GM12878 (cell line): ENCODE measurements at regions not wholly inside any gene's neighbourhood (a gene's known extent, or its start where the extent isn't known, plus 50 kb on each side); places are given as distances from the start of the nearest gene placed in this dataset.

ENCODE experiments used
- ATAC-seq: fragments of 200-7000 bp; cut with Tn5 transposase; 3 replicates; pipeline ENCODE4 v1.9.1; 2020; ENCODE audit warnings: mild to moderate bottlenecking, moderate library complexity
- BruUV-seq: library from RNA; stranded (reverse); fragments of 400-500 nt; replicated peaks from 2 replicates; lab custom pipeline; 2021; lab: Mats Ljungman, UMichigan
- CTCF ChIA-PET: fragments of 300-600 bp; sonication (Branson Sonifier 250); formaldehyde crosslinking; extraction: SDS; loops from one replicate; lab custom pipeline; 2021; ENCODE audit warnings: inconsistent platforms; lab: Yijun Ruan, JAX
- POLR2A ChIA-PET: fragments of 350-600 bp; formaldehyde crosslinking; extraction: SDS; loops from one replicate; lab custom pipeline; 2021; ENCODE audit warnings: inconsistent platforms; lab: Charles Lee
- RAD21 ChIA-PET: fragments of 300-600 bp; sonication (Branson Sonifier 250); formaldehyde crosslinking; loops from one replicate; lab custom pipeline; 2023; ENCODE audit warnings: antibody characterized with exemption; ENCODE audit not compliant: unreplicated experiment; lab: Charles Lee
- SMC1A ChIA-PET: fragments of 300-600 bp; sonication (Branson Sonifier 250); formaldehyde crosslinking; loops from one replicate; lab custom pipeline; 2023; ENCODE audit not compliant: unreplicated experiment, uncharacterized antibody; lab: Charles Lee
- DNase-seq: peaks from one replicate; pipeline ENCODE4 v3.0.0-alpha.2; 2011; ENCODE audit warnings: low read depth, low spot score
- FAIRE-seq: peaks from 3 replicates; lab custom pipeline; 2011; peaks lifted over from hg19 to GRCh38; lab: Jason Lieb, UNC
- H2AFZ ChIP-seq: 2 replicates; pipeline ENCODE4 v1.6.0; 2011; ENCODE audit warnings: low read depth, low read length, control low read depth; ENCODE audit not compliant: control insufficient read depth
- H3K27ac ChIP-seq: 2 replicates; pipeline ENCODE4 v1.5.1; 2011; ENCODE audit warnings: control low read depth; ENCODE audit not compliant: control insufficient read depth, insufficient read depth
- H3K27me3 ChIP-seq, 2 experiments: replicated peaks in 1 of 2; 2 replicates each; pipeline versions ENCODE4 v1.6.0 to v1.6.1; 2011; ENCODE audit warnings: low read length in 1 of 2; ENCODE audit not compliant: control insufficient read depth in 2 of 2, insufficient read depth in 2 of 2
- H3K36me3 ChIP-seq, 2 experiments: 2 replicates each; pipeline ENCODE4 v1.5.1; 2011; ENCODE audit warnings: low read length in 1 of 2; ENCODE audit not compliant: control insufficient read depth in 2 of 2, insufficient read depth in 2 of 2
- H3K4me1 ChIP-seq: 2 replicates; pipeline ENCODE4 v1.6.1; 2011; ENCODE audit warnings: mild to moderate bottlenecking, low read length, moderate library complexity, mixed read lengths; ENCODE audit not compliant: control insufficient read depth, insufficient read depth
- H3K4me2 ChIP-seq: 2 replicates; pipeline ENCODE4 v1.6.0; 2011; ENCODE audit warnings: control low read depth; ENCODE audit not compliant: control insufficient read depth, insufficient read depth
- H3K4me3 ChIP-seq: fragments of 200-600 bp; sonication (generic); 2 replicates; pipeline ENCODE4 v1.5.1; 2016
- H3K79me2 ChIP-seq: 2 replicates; pipeline ENCODE4 v1.6.0; 2011; ENCODE audit warnings: low read length; ENCODE audit not compliant: control insufficient read depth, insufficient read depth
- H3K9ac ChIP-seq: 2 replicates; pipeline ENCODE4 v1.8.0; 2011; ENCODE audit warnings: low read length, control low read depth, mixed read lengths; ENCODE audit not compliant: control insufficient read depth, insufficient read depth
- H3K9me3 ChIP-seq: replicated peaks from 3 replicates; pipeline ENCODE4 v1.5.1; 2011; ENCODE audit warnings: mild to moderate bottlenecking, low read length; ENCODE audit not compliant: control insufficient read depth, insufficient read depth
- H4K20me1 ChIP-seq: 2 replicates; pipeline ENCODE4 v1.6.0; 2011; ENCODE audit not compliant: control insufficient read depth, insufficient read depth
- BRCA1 ChIP-seq: IDR thresholded peaks from 2 replicates; pipeline ENCODE4 v1.6.1; 2011; ENCODE audit warnings: low read depth, low read length, improper control_type of control experiment
- EZH2 ChIP-seq: IDR thresholded peaks from 2 replicates; pipeline ENCODE4 v1.6.1; 2012; ENCODE audit warnings: low read depth, mild to moderate bottlenecking, control low read depth, inconsistent platforms, low read length, borderline replicate concordance; ENCODE audit not compliant: control insufficient read depth
- NFYA ChIP-seq: IDR thresholded peaks from 2 replicates; pipeline ENCODE4 v1.6.1; 2011; ENCODE audit warnings: low read depth, mild to moderate bottlenecking, low read length, improper control_type of control experiment, borderline replicate concordance
- NFYB ChIP-seq: IDR thresholded peaks from 2 replicates; pipeline ENCODE4 v1.6.1; 2011; ENCODE audit warnings: low read depth, mild to moderate bottlenecking, low read length, improper control_type of control experiment, moderate library complexity; ENCODE audit not compliant: insufficient read depth
- SPI1 ChIP-seq: IDR thresholded peaks from 2 replicates; pipeline ENCODE4 v1.6.1; 2011; ENCODE audit warnings: low read depth, mild to moderate bottlenecking, low read length, moderate library complexity, borderline replicate concordance; ENCODE audit not compliant: insufficient read depth
- STAT3 ChIP-seq: IDR thresholded peaks from 2 replicates; pipeline ENCODE4 v1.6.1; 2011; ENCODE audit warnings: low read depth, low read length, improper control_type of control experiment
- ZBED1 ChIP-seq: IDR thresholded peaks from 2 replicates; pipeline ENCODE4 v1.6.1; 2016; ENCODE audit warnings: borderline replicate concordance
- WGBS: methylation state at CpG from one replicate; pipeline ENCODE4 v1.1.6; 2016; ENCODE audit warnings: low lambda C conversion rate; ENCODE audit not compliant: insufficient replicate concordance, insufficient coverage; ENCODE audit errors: missing lambda C conversion rate; 5-methylcytosine and 5-hydroxymethylcytosine counted together
- in situ Hi-C: fragments of 300-500 bp; cut with MboI; formaldehyde crosslinking; loops from 9 replicates; pipeline ENCODE4 v1.14.3; 2018; ENCODE audit warnings: mixed read lengths
- intact Hi-C: fragments of 100-400 bp; cut with micrococcal nuclease; formaldehyde crosslinking; loops from one replicate; pipeline ENCODE4 v1.14.2; 2022; ENCODE audit not compliant: unreplicated experiment

GRCh38 chr4:155430895-155431795 lies 54.4 kb upstream of the MAP9 start:
- ChIA-PET SMC1A (interaction anchor here (1.2 kb wide), 1 partner anchor 15 kb away, joined by 3 read pairs; no protein-coding TSS in a partner anchor), CTCF (interaction anchor here (1.1 to 1.8 kb wide), 6 partner anchors 8 to 415 kb away, joined by 3 to 8 read pairs (median 3); no protein-coding TSS in a partner anchor), RAD21 (no interaction called here), POLR2A (interaction anchor here (1.0 kb wide), 1 partner anchor 15 kb away, joined by 3 read pairs; no protein-coding TSS in a partner anchor)
- no peak for ATAC-seq
- Histone ChIP-seq H4K20me1 (no peaks in the 10 kb centered on the region), H3K9ac (no peak overlapping the region), H3K4me2 (no peak overlapping the region), H3K79me2 (no peaks in the 10 kb centered on the region), H3K27me3 (no peaks in the 10 kb centered on the region), H3K27ac (no peak overlapping the region), H2AFZ (no peak overlapping the region), H3K4me3 (no peak overlapping the region), H3K9me3 (no peaks in the 10 kb centered on the region), H3K36me3 (no peaks in the 10 kb centered on the region), H3K4me1 (no peaks in the 10 kb centered on the region)
- intact Hi-C loops, result no loop called here
- no peak for DNase-seq
- no peak for TF ChIP-seq NFYA
- TF ChIP-seq SPI1, result no peak
- no peak for TF ChIP-seq STAT3
- no peak for TF ChIP-seq BRCA1
- TF ChIP-seq NFYB, result no peak
- in situ Hi-C loops, result no loop called here
- FAIRE-seq, result no peak
- BruUV-seq, result no TSS peak
- 4% methylated on average over 2 of the region's 2 CpGs for WGBS

GRCh38 chr4:155428128-155428527 lies 51.4 kb upstream of the MAP9 start:
- CTCF ChIA-PET, result interaction anchor here (1.0 kb wide), 1 partner anchor 16 kb away, joined by 3 read pairs; no protein-coding TSS in a partner anchor
- no peaks in the 10 kb centered on the region for H3K9me3 ChIP-seq
- no peak overlapping the region for H3K9ac ChIP-seq
- TF ChIP-seq EZH2 (no peak), ZBED1 (no peak)
- no peaks in the 10 kb centered on the region for H4K20me1 ChIP-seq
- no peaks in the 10 kb centered on the region for H3K79me2 ChIP-seq
- no peak overlapping the region for H3K27ac ChIP-seq
- no peak overlapping the region for H2AFZ ChIP-seq
- H3K27me3 ChIP-seq, result no peaks in the 10 kb centered on the region
- H3K4me3 ChIP-seq, result no peak overlapping the region
- SMC1A ChIA-PET, result interaction anchor here (1.1 to 1.5 kb wide), 2 partner anchors 8 to 9 kb away, joined by 3 to 4 read pairs; no protein-coding TSS in a partner anchor
- no peaks in the 10 kb centered on the region for H3K36me3 ChIP-seq
- no peak for FAIRE-seq
- POLR2A ChIA-PET, result no interaction called here
- no peak for ATAC-seq
- no peaks in the 10 kb centered on the region for H3K4me1 ChIP-seq
- RAD21 ChIA-PET, result no interaction called here
- in situ Hi-C loops (no loop called here), intact Hi-C loops (no loop called here)
- no peak for DNase-seq
- no peak overlapping the region for H3K4me2 ChIP-seq
- BruUV-seq, result no TSS peak
